ENCODE measurements at regions not wholly inside any gene's neighbourhood (a gene's known extent, or its start where the extent isn't known, plus 50 kb on each side); places are given as distances from the start of the nearest gene placed in this dataset.

GRCh38 chr4:163804001-163804400, 309.5 kb downstream of the TMA16 start:
- TF ChIP-seq TAF1 (IDR thresholded peaks at IDR 0.05; ENCODE audit: low read depth) (no peak), EZH2 (IDR thresholded peaks at IDR 0.05; ENCODE audit: borderline replicate concordance, insufficient read depth, low read length, poor library complexity, severe bottlenecking) (no peak), POLR2AphosphoS5 (IDR thresholded peaks at IDR 0.05) (no peak), CTCF (IDR thresholded peaks at IDR 0.05; ENCODE audit: poor library complexity, severe bottlenecking) (no peak), EP300 (conservative IDR thresholded peaks at IDR 0.05; ENCODE audit: poor library complexity, severe bottlenecking) (no peak), REST (IDR thresholded peaks at IDR 0.05; ENCODE audit: borderline replicate concordance) (no peak), MXI1 (conservative IDR thresholded peaks at IDR 0.05; ENCODE audit: poor library complexity, severe bottlenecking) (no peak), SMC3 (conservative IDR thresholded peaks at IDR 0.05; ENCODE audit: poor library complexity) (no peak), RAD21 (conservative IDR thresholded peaks at IDR 0.05) (no peak)
- no peak overlapping the region for H3K27ac ChIP-seq (ENCODE audit: low read length)
- H3K27me3 ChIP-seq (ENCODE audit: insufficient read depth, low read depth, low read length) = no peaks in the 10 kb centered on the region

GRCh38 chr4:163806653-163807052, 312.2 kb downstream of the TMA16 start:
- no peaks in the 10 kb centered on the region for H3K36me3 ChIP-seq (ENCODE audit: insufficient read depth, low read length)
- no peak overlapping the region for H3K4me2 ChIP-seq (ENCODE audit: low read length)

More at GRCh38 chr4:163804001-163804400, 309.5 kb downstream of the TMA16 start:
- Histone ChIP-seq H3K4me2 (ENCODE audit: low read length) (no peak overlapping the region), H3K79me2 (replicated peaks; ENCODE audit: insufficient read depth, low read length) (no peaks in the 10 kb centered on the region), H3K9me2 (ENCODE audit: insufficient read depth, low read length) (no peaks in the 10 kb centered on the region), H3K4me3 (ENCODE audit: low read length) (no peak overlapping the region), H2AFZ (ENCODE audit: low read depth, low read length) (no peak overlapping the region), H3F3A (ENCODE audit: insufficient read depth, low read length, poor library complexity, severe bottlenecking) (no peaks in the 10 kb centered on the region), H3K9ac (ENCODE audit: low read length) (no peak overlapping the region), H3K36me3 (ENCODE audit: insufficient read depth, low read length) (no peaks in the 10 kb centered on the region), H3K9me3 (ENCODE audit: low read length) (no peaks in the 10 kb centered on the region), H4K20me1 (ENCODE audit: insufficient read depth) (no peaks in the 10 kb centered on the region)

More at GRCh38 chr4:163806653-163807052, 312.2 kb downstream of the TMA16 start:
- no peak overlapping the region for H3K27ac ChIP-seq (ENCODE audit: low read length)
- H3K9me2 ChIP-seq (ENCODE audit: insufficient read depth, low read length) = no peaks in the 10 kb centered on the region
- no peaks in the 10 kb centered on the region for H3K79me2 ChIP-seq (replicated peaks; ENCODE audit: insufficient read depth, low read length)
- no peaks in the 10 kb centered on the region for H3K27me3 ChIP-seq (ENCODE audit: insufficient read depth, low read depth, low read length)
- TF ChIP-seq EZH2 (IDR thresholded peaks at IDR 0.05; ENCODE audit: borderline replicate concordance, insufficient read depth, low read length, poor library complexity, severe bottlenecking) = no peak
- TF ChIP-seq RAD21 (conservative IDR thresholded peaks at IDR 0.05) = no peak
- no peak for TF ChIP-seq EP300 (conservative IDR thresholded peaks at IDR 0.05; ENCODE audit: poor library complexity, severe bottlenecking)
- no peak for TF ChIP-seq REST (IDR thresholded peaks at IDR 0.05; ENCODE audit: borderline replicate concordance)
- no peak for TF ChIP-seq TAF1 (IDR thresholded peaks at IDR 0.05; ENCODE audit: low read depth)
- no peak for TF ChIP-seq MXI1 (conservative IDR thresholded peaks at IDR 0.05; ENCODE audit: poor library complexity, severe bottlenecking)
- no peak for TF ChIP-seq CTCF (IDR thresholded peaks at IDR 0.05; ENCODE audit: poor library complexity, severe bottlenecking)
- TF ChIP-seq POLR2AphosphoS5 (IDR thresholded peaks at IDR 0.05) = no peak
- no peak for TF ChIP-seq SMC3 (conservative IDR thresholded peaks at IDR 0.05; ENCODE audit: poor library complexity)
- H3K9me3 ChIP-seq (ENCODE audit: low read length) = no peaks in the 10 kb centered on the region
- H2AFZ ChIP-seq (ENCODE audit: low read depth, low read length) = no peak overlapping the region
- no peaks in the 10 kb centered on the region for H3F3A ChIP-seq (ENCODE audit: insufficient read depth, low read length, poor library complexity, severe bottlenecking)
- no peak overlapping the region for H3K9ac ChIP-seq (ENCODE audit: low read length)
- no peaks in the 10 kb centered on the region for H4K20me1 ChIP-seq (ENCODE audit: insufficient read depth)
- no peak overlapping the region for H3K4me3 ChIP-seq (ENCODE audit: low read length)
